Loucy (cell line): ENCODE measurements at regions not wholly inside any gene's neighbourhood (a gene's known extent, or its start where the extent isn't known, plus 50 kb on each side); places are given as distances from the start of the nearest gene placed in this dataset.

ENCODE experiments used
- CTCF ChIP-seq: fragments of 200-600 bp; sonication (generic); conservative IDR thresholded peaks from 2 replicates; pipeline ENCODE4 v1.5.1; 2014; ENCODE audit warnings: mild to moderate bottlenecking, antibody characterized with exemption, low read length
- EZH2phosphoT487 ChIP-seq: fragments of 200-600 bp; IDR thresholded peaks from 2 replicates; pipeline ENCODE4 v1.6.1; 2018; ENCODE audit warnings: antibody characterized with exemption, mild to moderate bottlenecking, moderate library complexity, borderline replicate concordance

- TF ChIP-seq CTCF (no peak), EZH2phosphoT487 (no peak)
Observed at GRCh38 chr1:14010476-14010875, 310.5 kb downstream of the PRDM2 start.
